Liver (tissue), 8 donors: ENCODE measurements at regions not wholly inside any gene's neighbourhood (a gene's known extent, or its start where the extent isn't known, plus 50 kb on each side); places are given as distances from the start of the nearest gene placed in this dataset.

Experiments
- DNase-seq: peaks from one replicate; pipeline ENCODE4 v3.0.0-alpha.2; 2017; ENCODE audit warnings: low spot score
- H3K27ac ChIP-seq, 2 donors: one replicate each; pipeline ENCODE4 v1.7.0; 2013; ENCODE audit warnings: inconsistent platforms in 2 of 2, low read length in 2 of 2, control low read depth in 1 of 2, low read depth in 1 of 2, mild to moderate bottlenecking in 1 of 2
- H3K27me3 ChIP-seq, 4 donors: one replicate each; pipeline versions ENCODE4 v1.6.1 to v1.7.0; 2013; ENCODE audit warnings: low read length in 3 of 4, inconsistent platforms in 1 of 4, mild to moderate bottlenecking in 1 of 4, moderate library complexity in 1 of 4; ENCODE audit not compliant: control insufficient read depth in 4 of 4, insufficient read depth in 4 of 4
- H3K36me3 ChIP-seq, 4 donors: one replicate each; pipeline versions ENCODE4 v1.6.1 to v1.7.0; 2013; ENCODE audit warnings: low read length in 3 of 4, mild to moderate bottlenecking in 3 of 4, low read depth in 1 of 4, moderate library complexity in 1 of 4; ENCODE audit not compliant: control insufficient read depth in 4 of 4, insufficient read depth in 3 of 4
- H3K4me1 ChIP-seq, 4 donors: one replicate each; pipeline versions ENCODE4 v1.6.1 to v1.7.0; 2013; ENCODE audit warnings: low read length in 3 of 4, mild to moderate bottlenecking in 3 of 4, moderate library complexity in 1 of 4; ENCODE audit not compliant: control insufficient read depth in 4 of 4, insufficient read depth in 4 of 4
- H3K4me3 ChIP-seq, 3 donors: one replicate each; pipeline versions ENCODE4 v1.6.1 to v1.7.0; 2013; ENCODE audit warnings: low read length in 3 of 3, control low read depth in 1 of 3, low read depth in 1 of 3, mild to moderate bottlenecking in 1 of 3
- H3K9ac ChIP-seq, 2 donors: one replicate each; pipeline ENCODE4 v1.7.0; 2013; ENCODE audit warnings: low read length in 2 of 2, mild to moderate bottlenecking in 2 of 2, moderate library complexity in 2 of 2, control low read depth in 1 of 2, low read depth in 1 of 2
- H3K9me3 ChIP-seq, 4 donors: one replicate each; pipeline versions ENCODE4 v1.6.1 to v1.7.0; 2013; ENCODE audit warnings: low read length in 3 of 4; ENCODE audit not compliant: control insufficient read depth in 4 of 4
- ATF3 ChIP-seq: IDR thresholded peaks from 2 replicates; pipeline ENCODE4 v1.6.1; 2016; ENCODE audit warnings: antibody characterized with exemption
- CTCF ChIP-seq: fragments of 150-350 bp; IDR thresholded peaks from 2 replicates; pipeline ENCODE4 v1.5.1; 2017; ENCODE audit warnings: improper control_type of control experiment, low read depth, low read length; ENCODE audit not compliant: missing input control
- EGR1 ChIP-seq, 2 donors: IDR thresholded peaks; 2 replicates each; pipeline ENCODE4 v1.6.1; 2016 to 2018; ENCODE audit warnings: antibody characterized with exemption in 2 of 2, low read depth in 2 of 2
- FOXA1 ChIP-seq: IDR thresholded peaks from 2 replicates; pipeline ENCODE4 v1.6.1; 2016; ENCODE audit warnings: antibody characterized with exemption
- FOXA2 ChIP-seq: IDR thresholded peaks from 2 replicates; pipeline ENCODE4 v1.6.1; 2016; ENCODE audit warnings: antibody characterized with exemption
- GABPA ChIP-seq, 2 donors: IDR thresholded peaks in 1 of 2; conservative IDR thresholded peaks in 1 of 2; 2 replicates each; pipeline ENCODE4 v1.6.1; 2016; ENCODE audit warnings: antibody characterized with exemption in 2 of 2, mild to moderate bottlenecking in 1 of 2, moderate library complexity in 1 of 2
- HNF4A ChIP-seq, 2 donors: conservative IDR thresholded peaks; 2 replicates each; pipeline ENCODE4 v1.6.1; 2016; ENCODE audit warnings: antibody characterized with exemption in 2 of 2, mild to moderate bottlenecking in 2 of 2
- HNF4G ChIP-seq: IDR thresholded peaks from 2 replicates; pipeline ENCODE4 v1.6.1; 2016; ENCODE audit warnings: antibody characterized with exemption
- JUND ChIP-seq, 2 donors: IDR thresholded peaks; 2 replicates each; pipeline ENCODE4 v1.6.1; 2016; ENCODE audit warnings: antibody characterized with exemption in 2 of 2
- MAX ChIP-seq: IDR thresholded peaks from 2 replicates; pipeline ENCODE4 v1.6.1; 2016; ENCODE audit warnings: antibody characterized with exemption
- RAD21 ChIP-seq, 2 donors: IDR thresholded peaks; 2 replicates each; pipeline ENCODE4 v1.6.1; 2016; ENCODE audit warnings: antibody characterized with exemption in 2 of 2, mild to moderate bottlenecking in 2 of 2
- RXRA ChIP-seq, 2 donors: IDR thresholded peaks; 2 replicates each; pipeline ENCODE4 v1.6.1; 2017 to 2018; ENCODE audit warnings: antibody characterized with exemption in 2 of 2, mild to moderate bottlenecking in 1 of 2
- SP1 ChIP-seq: IDR thresholded peaks from 2 replicates; pipeline ENCODE4 v1.6.1; 2018; ENCODE audit warnings: antibody characterized with exemption, mild to moderate bottlenecking
- TAF1 ChIP-seq: conservative IDR thresholded peaks from 2 replicates; pipeline ENCODE4 v1.6.1; 2016; ENCODE audit warnings: antibody characterized with exemption, mild to moderate bottlenecking
- YY1 ChIP-seq: IDR thresholded peaks from 2 replicates; pipeline ENCODE4 v1.6.1; 2016; ENCODE audit warnings: antibody characterized with exemption, mild to moderate bottlenecking
- ZBTB33 ChIP-seq: IDR thresholded peaks from 2 replicates; pipeline ENCODE4 v1.6.1; 2016; ENCODE audit warnings: antibody characterized with exemption
- WGBS: extraction: QIAGEN DNeasy Blood & Tissue Kit; methylation state at CpG from one replicate; pipeline ENCODE4 v1.1.7; 2013; 5-methylcytosine and 5-hydroxymethylcytosine counted together
- donor health status: healthy.
- donor health status: healthy.
- donor health status: healthy.
- donor health status: healthy.
- donor health status: healthy.

GRCh38 chr4:188430384-188430783, 291.1 kb downstream of the TRIML1 start:
- no peak for TF ChIP-seq GABPA (IDR thresholded peaks at IDR 0.05 in 1 of 2, conservative IDR thresholded peaks at IDR 0.05 in 1 of 2)
- TF ChIP-seq JUND (IDR thresholded peaks at IDR 0.05): no peak
- no peak for TF ChIP-seq YY1
- no peak for TF ChIP-seq SP1
- no peak for TF ChIP-seq TAF1
- no peak for TF ChIP-seq HNF4G
- TF ChIP-seq CTCF: no peak
- no peak for TF ChIP-seq EGR1 (IDR thresholded peaks at IDR 0.05; ENCODE audit: low read depth in 2 of 2)
- TF ChIP-seq FOXA2: no peak
- no peak for TF ChIP-seq HNF4A (conservative IDR thresholded peaks at IDR 0.05)
- H3K9ac ChIP-seq: no peak overlapping the region
- no peak for DNase-seq
- no peaks in the 10 kb centered on the region for H3K27me3 ChIP-seq
- 12% methylated on average over 2 of the region's 2 CpGs for WGBS
- H3K9me3 ChIP-seq: peaks cover 0 to 2% (median 0%) of the 10 kb centered on the region in 4 donors
- no peak overlapping the region for H3K27ac ChIP-seq
- H3K4me1 ChIP-seq: peaks cover 0 to 1% (median 0%) of the 10 kb centered on the region in 4 donors
- no peaks in the 10 kb centered on the region for H3K36me3 ChIP-seq
- no peak overlapping the region for H3K4me3 ChIP-seq

GRCh38 chr4:188432328-188432727, 293.1 kb downstream of the TRIML1 start:
- Histone ChIP-seq H3K27ac (no peak overlapping the region), H3K36me3 (no peaks in the 10 kb centered on the region), H3K9me3 (peaks cover 0 to 2% (median 0%) of the 10 kb centered on the region in 4 donors), H3K9ac (no peak overlapping the region), H3K4me1 (peaks cover 0 to 1% (median 0%) of the 10 kb centered on the region in 4 donors), H3K27me3 (peaks cover 0 to 3% (median 0%) of the 10 kb centered on the region in 4 donors), H3K4me3 (no peak overlapping the region)
- no peak for DNase-seq
- WGBS: 80% methylated on average over 7 of the region's 7 CpGs
- no peak for TF ChIP-seq ATF3
- no peak for TF ChIP-seq FOXA1
- no peak for TF ChIP-seq EGR1 (IDR thresholded peaks at IDR 0.05; ENCODE audit: low read depth in 2 of 2)
- no peak for TF ChIP-seq HNF4G
- TF ChIP-seq JUND (IDR thresholded peaks at IDR 0.05): no peak
- no peak for TF ChIP-seq RAD21 (IDR thresholded peaks at IDR 0.05)
- TF ChIP-seq ZBTB33: no peak
- TF ChIP-seq RXRA (IDR thresholded peaks at IDR 0.05): no peak
- no peak for TF ChIP-seq TAF1
- TF ChIP-seq GABPA (IDR thresholded peaks at IDR 0.05 in 1 of 2, conservative IDR thresholded peaks at IDR 0.05 in 1 of 2): no peak
- no peak for TF ChIP-seq YY1
- TF ChIP-seq CTCF: no peak
- TF ChIP-seq FOXA2: no peak
- no peak for TF ChIP-seq MAX
